GM10248 (cell line): ENCODE measurements at regions not wholly inside any gene's neighbourhood (a gene's known extent, or its start where the extent isn't known, plus 50 kb on each side); places are given as distances from the start of the nearest gene placed in this dataset.

Source experiments
- CTCF ChIA-PET: fragments of 300-600 bp; sonication (Branson Sonifier 250); formaldehyde crosslinking; extraction: SDS; loops from one replicate; lab custom pipeline; 2021; ENCODE audit warnings: antibody characterized with exemption; lab: Yijun Ruan, JAX
- POLR2A ChIA-PET: fragments of 350-650 bp; sonication (Branson Sonifier 250); formaldehyde crosslinking; extraction: SDS; loops from one replicate; lab custom pipeline; 2020; ENCODE audit warnings: antibody characterized with exemption; lab: Yijun Ruan, JAX
- DNase-seq: peaks from one replicate; pipeline ENCODE4 v3.0.0; 2012; ENCODE audit errors: extremely low spot score
- CTCF ChIP-seq: IDR thresholded peaks from 2 replicates; pipeline ENCODE4 v1.5.1; 2012; ENCODE audit warnings: mild to moderate bottlenecking, low read depth; ENCODE audit errors: extremely low read depth, missing control alignments, control extremely low read depth

GRCh38 chr12:127703026-127703425 lies 563.9 kb upstream of the TMEM132C start:
- POLR2A ChIA-PET = no interaction called here
- CTCF ChIA-PET = interaction anchor here (0.8 kb wide), 1 partner anchor 25 kb away, joined by 3 read pairs; no protein-coding TSS in a partner anchor
- TF ChIP-seq CTCF = no peak
- DNase-seq = no peak

- no peak for DNase-seq
- ChIA-PET POLR2A (no interaction called here), CTCF (interaction anchor here (1.1 to 1.8 kb wide), 2 partner anchors 12 to 21 kb away, joined by 3 to 5 read pairs; no protein-coding TSS in a partner anchor)
- TF ChIP-seq CTCF = peak; percentile 11
These were observed 555.9 kb upstream of the TMEM132C start for GRCh38 chr12:127711108-127711507.

GRCh38 chr12:127712561-127712960 lies 554.4 kb upstream of the TMEM132C start:
- TF ChIP-seq CTCF = no peak
- ChIA-PET CTCF (no interaction called here), POLR2A (no interaction called here)
- no peak for DNase-seq

- no peak for DNase-seq
- POLR2A ChIA-PET = no interaction called here
- TF ChIP-seq CTCF = no peak
- CTCF ChIA-PET = no interaction called here
These were observed 550.8 kb upstream of the TMEM132C start for GRCh38 chr12:127716166-127716565.

- no peak for TF ChIP-seq CTCF
- ChIA-PET POLR2A (no interaction called here), CTCF (no interaction called here)
- DNase-seq = no peak
These were observed 549.7 kb upstream of the TMEM132C start for GRCh38 chr12:127717278-127717677.

GRCh38 chr12:127720334-127720733 lies 546.6 kb upstream of the TMEM132C start:
- TF ChIP-seq CTCF = no peak
- ChIA-PET POLR2A (no interaction called here), CTCF (interaction anchor here (1.7 kb wide), 1 partner anchor 43 kb away, joined by 3 read pairs; no protein-coding TSS in a partner anchor)
- no peak for DNase-seq
